Neural cell (in vitro differentiated cells): ENCODE measurements at regions not wholly inside any gene's neighbourhood (a gene's known extent, or its start where the extent isn't known, plus 50 kb on each side); places are given as distances from the start of the nearest gene placed in this dataset.

Experiments used
- CTCF ChIP-seq: fragments of 450-650 bp; IDR thresholded peaks from 2 replicates; pipeline ENCODE4 v1.5.1; 2014; ENCODE audit warnings: antibody characterized with exemption, mild to moderate bottlenecking, moderate library complexity; ENCODE audit not compliant: poor library complexity, severe bottlenecking
- EP300 ChIP-seq: fragments of 450-650 bp; conservative IDR thresholded peaks from 2 replicates; pipeline ENCODE4 v1.6.1; 2014; ENCODE audit warnings: antibody characterized with exemption, mild to moderate bottlenecking, moderate library complexity; ENCODE audit not compliant: poor library complexity, severe bottlenecking
- POLR2AphosphoS5 ChIP-seq: IDR thresholded peaks from 2 replicates; pipeline ENCODE4 v1.6.1; 2012
- REST ChIP-seq: IDR thresholded peaks from 2 replicates; pipeline ENCODE4 v1.6.1; 2012; ENCODE audit warnings: borderline replicate concordance
- TAF1 ChIP-seq: IDR thresholded peaks from 2 replicates; pipeline ENCODE4 v1.6.1; 2012; ENCODE audit warnings: low read depth

GRCh38 chr3:76900596-76900995 lies 139.3 kb upstream of the ROBO2 start:
- TF ChIP-seq CTCF: no peak
- TF ChIP-seq POLR2AphosphoS5: no peak
- TF ChIP-seq EP300: no peak
- no peak for TF ChIP-seq TAF1
- TF ChIP-seq REST: no peak
